H1 (cell line): ENCODE measurements at regions not wholly inside any gene's neighbourhood (a gene's known extent, or its start where the extent isn't known, plus 50 kb on each side); places are given as distances from the start of the nearest gene placed in this dataset.

Experiments used
- CTCF ChIA-PET: fragments of 300-600 bp; sonication (Branson Sonifier 250); formaldehyde crosslinking; loops from one replicate; lab custom pipeline; 2021; ENCODE audit not compliant: partially characterized antibody; lab: Charles Lee
- POLR2A ChIA-PET: fragments of 300-600 bp; sonication (Branson Sonifier 250); formaldehyde crosslinking; loops from one replicate; lab custom pipeline; 2021; ENCODE audit warnings: inconsistent platforms; ENCODE audit not compliant: partially characterized antibody; lab: Charles Lee
- DNase-seq, 2 experiments: peaks; one replicate each; pipeline versions ENCODE4 v3.0.0 to v3.0.0-alpha.2; 2010 to 2022; ENCODE audit warnings: low spot score in 2 of 2, low read depth in 1 of 2, mixed read lengths in 1 of 2
- FAIRE-seq: peaks from 2 replicates; lab custom pipeline; 2011; peaks lifted over from hg19 to GRCh38; lab: Jason Lieb, UNC
- H2AFZ ChIP-seq: 2 replicates; pipeline ENCODE4 v1.8.1; 2012; ENCODE audit warnings: low read length, inconsistent platforms
- H2AK5ac ChIP-seq: 2 replicates; pipeline ENCODE4 v1.6.1; 2013; ENCODE audit warnings: low read depth, low read length
- H2BK120ac ChIP-seq: replicated peaks from 2 replicates; pipeline ENCODE3; 2013; ENCODE audit warnings: low read depth, low read length, inconsistent platforms
- H2BK12ac ChIP-seq: 2 replicates; pipeline ENCODE4 v1.6.1; 2013; ENCODE audit warnings: low read depth, low read length
- H2BK15ac ChIP-seq: 2 replicates; pipeline ENCODE4 v1.6.1; 2013; ENCODE audit warnings: low read length
- H2BK20ac ChIP-seq: 2 replicates; pipeline ENCODE4 v1.6.1; 2013; ENCODE audit warnings: low read length
- H2BK5ac ChIP-seq: 2 replicates; pipeline ENCODE4 v1.6.1; 2013; ENCODE audit warnings: low read depth, low read length
- H3K14ac ChIP-seq: 2 replicates; pipeline ENCODE4 v1.6.1; 2013; ENCODE audit warnings: inconsistent platforms; ENCODE audit not compliant: insufficient read length
- H3K18ac ChIP-seq: 2 replicates; pipeline ENCODE4 v1.6.1; 2013; ENCODE audit warnings: low read length; ENCODE audit errors: extremely low read depth
- H3K23ac ChIP-seq: 2 replicates; pipeline ENCODE4 v1.6.1; 2013; ENCODE audit warnings: inconsistent platforms; ENCODE audit not compliant: insufficient read length
- H3K23me2 ChIP-seq: 2 replicates; pipeline ENCODE4 v1.6.1; 2013; ENCODE audit warnings: low read depth, low read length
- H3K27ac ChIP-seq: 2 replicates; pipeline ENCODE4 v1.6.1; 2011; ENCODE audit warnings: low read depth, low read length, inconsistent platforms
- H3K27me3 ChIP-seq, 4 experiments: replicated peaks in 1 of 4; 1 replicate in 1 of 4; 2 replicates in 3 of 4; pipeline versions ENCODE4 v1.6.1 to v1.8.1; 2011 to 2013; ENCODE audit warnings: low read length in 3 of 4, mild to moderate bottlenecking in 3 of 4, inconsistent platforms in 2 of 4, mixed read lengths in 2 of 4, moderate library complexity in 1 of 4; ENCODE audit not compliant: control insufficient read depth in 3 of 4, insufficient read depth in 3 of 4; ENCODE audit errors: extremely low read depth in 1 of 4
- H3K36me3 ChIP-seq, 4 experiments: 2 replicates each; pipeline versions ENCODE4 v1.6.1 to v1.8.1; 2011 to 2013; ENCODE audit warnings: mild to moderate bottlenecking in 4 of 4, low read length in 3 of 4, moderate library complexity in 2 of 4, control low read depth in 1 of 4, inconsistent platforms in 1 of 4; ENCODE audit not compliant: insufficient read depth in 4 of 4, control insufficient read depth in 2 of 4
- H3K4ac ChIP-seq: replicated peaks from 2 replicates; pipeline ENCODE3; 2013; ENCODE audit warnings: low read length, low read depth, mixed read lengths, inconsistent platforms; ENCODE audit not compliant: insufficient read length
- H3K4me1 ChIP-seq, 4 experiments: replicated peaks in 1 of 4; 1 replicate in 1 of 4; 2 replicates in 3 of 4; pipeline versions ENCODE4 v1.6.1 to v1.8.1; 2011 to 2013; ENCODE audit warnings: low read length in 3 of 4, inconsistent platforms in 2 of 4, mixed read lengths in 1 of 4; ENCODE audit not compliant: insufficient read depth in 4 of 4, control insufficient read depth in 3 of 4
- H3K4me2 ChIP-seq, 2 experiments: 2 replicates each; pipeline versions ENCODE4 v1.6.1 to v1.8.1; 2011 to 2013; ENCODE audit warnings: low read depth in 2 of 2, low read length in 2 of 2, control low read depth in 1 of 2, inconsistent platforms in 1 of 2, mild to moderate bottlenecking in 1 of 2; ENCODE audit not compliant: insufficient read depth in 1 of 2
- H3K4me3 ChIP-seq, 4 experiments: fragments of 200-600, 300-600 bp in 1 of 4; sonication (generic), shearing (Covaris generic), sonication (Bioruptor Twin) in 1 of 4; 2 replicates each; pipeline versions ENCODE4 v1.5.1 to v1.8.1; 2011 to 2016; ENCODE audit warnings: low read length in 4 of 4, low read depth in 3 of 4, control low read depth in 2 of 4, inconsistent platforms in 2 of 4, mild to moderate bottlenecking in 2 of 4, mixed read lengths in 1 of 4, moderate library complexity in 1 of 4; ENCODE audit not compliant: insufficient read depth in 2 of 4; ENCODE audit errors: extremely low read depth in 1 of 4
- H3K56ac ChIP-seq: replicated peaks from 2 replicates; pipeline ENCODE3; 2013; ENCODE audit warnings: low read depth, mild to moderate bottlenecking, mixed read lengths, low read length, inconsistent platforms; ENCODE audit not compliant: insufficient read length
- H3K79me1 ChIP-seq: 2 replicates; pipeline ENCODE4 v1.6.1; 2013; ENCODE audit warnings: low read depth, low read length, control low read depth
- H3K79me2 ChIP-seq, 2 experiments: 2 replicates each; pipeline versions ENCODE4 v1.6.1 to v1.8.1; 2012 to 2013; ENCODE audit warnings: low read length in 2 of 2, mild to moderate bottlenecking in 2 of 2, inconsistent platforms in 1 of 2; ENCODE audit not compliant: insufficient read depth in 2 of 2, control insufficient read depth in 1 of 2
- H3K9ac ChIP-seq, 4 experiments: replicated peaks in 1 of 4; 1 replicate in 1 of 4; 2 replicates in 3 of 4; pipeline versions ENCODE4 v1.6.1 to v1.8.1; 2011 to 2013; ENCODE audit warnings: low read depth in 3 of 4, low read length in 3 of 4, control low read depth in 2 of 4, mild to moderate bottlenecking in 2 of 4, moderate library complexity in 2 of 4, inconsistent platforms in 1 of 4; ENCODE audit errors: extremely low read depth in 1 of 4
- H3K9me3 ChIP-seq, 2 experiments: 2 replicates each; pipeline versions ENCODE4 v1.6.1 to v1.8.1; 2012 to 2013; ENCODE audit warnings: mild to moderate bottlenecking in 2 of 2, moderate library complexity in 2 of 2, control low read depth in 1 of 2, inconsistent platforms in 1 of 2, low read depth in 1 of 2, low read length in 1 of 2, mixed read lengths in 1 of 2; ENCODE audit not compliant: insufficient read depth in 2 of 2
- H4K20me1 ChIP-seq, 2 experiments: replicated peaks in 1 of 2; 2 replicates each; pipeline versions ENCODE3 to v1.8.1; 2011 to 2013; ENCODE audit warnings: inconsistent platforms in 2 of 2, low read length in 2 of 2, mild to moderate bottlenecking in 1 of 2; ENCODE audit not compliant: insufficient read depth in 2 of 2, control insufficient read depth in 1 of 2
- H4K5ac ChIP-seq: 2 replicates; pipeline ENCODE4 v1.6.1; 2013; ENCODE audit warnings: low read length, low read depth, mixed read lengths, inconsistent platforms; ENCODE audit not compliant: insufficient read length
- H4K8ac ChIP-seq: 2 replicates; pipeline ENCODE4 v1.8.0; 2013; ENCODE audit warnings: mild to moderate bottlenecking, moderate library complexity, low read length, inconsistent platforms; ENCODE audit not compliant: insufficient read depth; ENCODE audit errors: extremely low read depth
- H4K91ac ChIP-seq: replicated peaks from 2 replicates; pipeline ENCODE3; 2013; ENCODE audit warnings: low read length, mixed read lengths, inconsistent platforms; ENCODE audit not compliant: insufficient read length
- BACH1 ChIP-seq: IDR thresholded peaks from 2 replicates; pipeline ENCODE4 v1.6.1; 2012; ENCODE audit warnings: low read length, improper control_type of control experiment
- BRCA1 ChIP-seq: IDR thresholded peaks from 2 replicates; pipeline ENCODE4 v1.6.1; 2012; ENCODE audit warnings: low read depth, low read length, improper control_type of control experiment
- CBX8 ChIP-seq: fragments of 300-800, 300-1000 bp; sonication (generic); IDR thresholded peaks from 2 replicates; pipeline ENCODE4 v1.7.1; 2016; ENCODE audit warnings: low read depth, low read length, borderline replicate concordance
- E2F6 ChIP-seq: IDR thresholded peaks from 2 replicates; pipeline ENCODE4 v1.6.1; 2012; ENCODE audit warnings: inconsistent platforms
- GABPA ChIP-seq: IDR thresholded peaks from 2 replicates; pipeline ENCODE4 v1.6.1; 2011; ENCODE audit warnings: mild to moderate bottlenecking, low read length, moderate library complexity, borderline replicate concordance; ENCODE audit not compliant: insufficient read depth
- JUN ChIP-seq: IDR thresholded peaks from 2 replicates; pipeline ENCODE4 v1.6.1; 2011; ENCODE audit warnings: low read depth, mild to moderate bottlenecking, improper control_type of control experiment, low read length
- MAX ChIP-seq: IDR thresholded peaks from 2 replicates; pipeline ENCODE4 v1.6.1; 2012; ENCODE audit warnings: inconsistent platforms
- POLR2AphosphoS5 ChIP-seq: IDR thresholded peaks from 2 replicates; pipeline ENCODE4 v1.6.1; 2011; ENCODE audit warnings: low read depth, low read length
- RBBP5 ChIP-seq: IDR thresholded peaks from 2 replicates; pipeline ENCODE4 v1.7.1; 2012; ENCODE audit warnings: low read depth, mild to moderate bottlenecking, inconsistent platforms, low read length, moderate library complexity, borderline replicate concordance
- RNF2 ChIP-seq: fragments of 200-900, 300-1000 bp; sonication (generic); IDR thresholded peaks from 2 replicates; pipeline ENCODE4 v1.7.1; 2016; ENCODE audit warnings: borderline replicate concordance, low read depth, mild to moderate bottlenecking, antibody characterized with exemption, low read length; ENCODE audit not compliant: poor library complexity, severe bottlenecking; ENCODE audit errors: missing control alignments
- SIX5 ChIP-seq: IDR thresholded peaks from 2 replicates; pipeline ENCODE4 v1.6.1; 2011; ENCODE audit warnings: mild to moderate bottlenecking, low read depth, low read length
- SUZ12 ChIP-seq: fragments of 200-600 bp; sonication (generic); IDR thresholded peaks from 2 replicates; pipeline ENCODE4 v1.6.1; 2012; ENCODE audit warnings: mild to moderate bottlenecking, inconsistent platforms, low read length, moderate library complexity, mixed read lengths
- TCF12 ChIP-seq: IDR thresholded peaks from 2 replicates; pipeline ENCODE4 v1.6.1; 2011; ENCODE audit warnings: low read depth, mild to moderate bottlenecking, low read length
- YY1 ChIP-seq: IDR thresholded peaks from 2 replicates; pipeline ENCODE4 v1.6.1; 2011; ENCODE audit warnings: low read depth, mild to moderate bottlenecking, low read length

GRCh38 chr11:96778272-96778671 lies 388.5 kb downstream of the JRKL start:
- Histone ChIP-seq H3K27me3 (no peaks in the 10 kb centered on the region), H3K23ac (no peak overlapping the region), H4K20me1 (no peaks in the 10 kb centered on the region), H2AK5ac (no peak overlapping the region), H3K56ac (no peak overlapping the region), H3K4me1 (no peaks in the 10 kb centered on the region), H3K79me2 (no peaks in the 10 kb centered on the region), H2BK5ac (no peak overlapping the region), H3K18ac (no peak overlapping the region), H3K9ac (no peak overlapping the region), H4K5ac (no peak overlapping the region), H2BK120ac (no peak overlapping the region), H3K14ac (no peak overlapping the region), H3K4me2 (no peak overlapping the region), H3K36me3 (no peaks in the 10 kb centered on the region), H2BK12ac (no peak overlapping the region), H3K23me2 (no peaks in the 10 kb centered on the region), H3K4me3 (no peak overlapping the region), H3K79me1 (no peaks in the 10 kb centered on the region), H4K8ac (no peak overlapping the region), H3K27ac (no peak overlapping the region), H3K4ac (no peak overlapping the region), H3K9me3 (no peaks in the 10 kb centered on the region; a peak in 2 of 4 replicates), H2AFZ (peak overlapping the region; percentile 24; the same call in 1 of the 2 replicates), H2BK15ac (no peak overlapping the region), H4K91ac (no peak overlapping the region), H2BK20ac (no peak overlapping the region)
- FAIRE-seq = no peak
- CTCF ChIA-PET = no interaction called here
- POLR2A ChIA-PET = no interaction called here
- TF ChIP-seq CBX8 (no peak), BACH1 (no peak), MAX (no peak), BRCA1 (no peak), YY1 (no peak), GABPA (no peak), TCF12 (no peak), E2F6 (no peak), SUZ12 (no peak), SIX5 (no peak), JUN (no peak), RNF2 (no peak), POLR2AphosphoS5 (no peak), RBBP5 (no peak)
- DNase-seq = no peak
